KMS-11 (cell line): ENCODE measurements at regions not wholly inside any gene's neighbourhood (a gene's known extent, or its start where the extent isn't known, plus 50 kb on each side); places are given as distances from the start of the nearest gene placed in this dataset.

Experiments used
- H2AFZ ChIP-seq: fragments of 200-600 bp; sonication (generic); 2 replicates; pipeline ENCODE4 v1.6.1; 2016; ENCODE audit warnings: antibody characterized with exemption, mixed run types, low read depth
- H3K27ac ChIP-seq: fragments of 200-600 bp; sonication (generic); 2 replicates; pipeline ENCODE4 v1.6.1; 2016; ENCODE audit warnings: mild to moderate bottlenecking, mixed run types
- H3K27me3 ChIP-seq: fragments of 200-600 bp; sonication (generic); 2 replicates; pipeline ENCODE4 v1.6.1; 2017; ENCODE audit warnings: mild to moderate bottlenecking, low read depth, mixed run types, moderate library complexity; ENCODE audit not compliant: insufficient read depth
- H3K36me3 ChIP-seq: fragments of 200-600 bp; sonication (generic); 2 replicates; pipeline ENCODE4 v1.6.1; 2017; ENCODE audit warnings: mild to moderate bottlenecking, mixed run types; ENCODE audit not compliant: insufficient read depth
- H3K4me1 ChIP-seq: fragments of 200-600 bp; sonication (generic); 2 replicates; pipeline ENCODE4 v1.6.1; 2016; ENCODE audit warnings: mild to moderate bottlenecking, low read depth, mixed run types; ENCODE audit not compliant: poor library complexity, severe bottlenecking
- H3K4me2 ChIP-seq: fragments of 200-600 bp; sonication (generic); 2 replicates; pipeline ENCODE4 v1.7.0; 2016; ENCODE audit warnings: mild to moderate bottlenecking, mixed run types
- H3K4me3 ChIP-seq: fragments of 200-600 bp; sonication (generic); IDR thresholded peaks from 2 replicates; pipeline ENCODE4 v1.6.1; 2017; ENCODE audit warnings: low read depth, low read length, mixed read lengths; ENCODE audit not compliant: insufficient read depth
- H3K79me2 ChIP-seq: fragments of 200-600 bp; sonication (generic); 2 replicates; pipeline ENCODE4 v1.6.1; 2016; ENCODE audit warnings: low read depth, mixed run types; ENCODE audit not compliant: insufficient read depth
- H3K9ac ChIP-seq: fragments of 200-600 bp; sonication (generic); 2 replicates; pipeline ENCODE4 v1.6.1; 2016; ENCODE audit warnings: mild to moderate bottlenecking, mixed run types
- H4K20me1 ChIP-seq: fragments of 200-600 bp; sonication (generic); 2 replicates; pipeline ENCODE4 v1.6.1; 2016; ENCODE audit warnings: mild to moderate bottlenecking, mixed run types; ENCODE audit not compliant: insufficient read depth
- CTCF ChIP-seq: fragments of 200-600 bp; sonication (generic); conservative IDR thresholded peaks from 2 replicates; pipeline ENCODE4 v1.6.1; 2017; ENCODE audit warnings: low read depth, mild to moderate bottlenecking, antibody characterized with exemption, low read length, moderate library complexity, mixed read lengths

DNA sequence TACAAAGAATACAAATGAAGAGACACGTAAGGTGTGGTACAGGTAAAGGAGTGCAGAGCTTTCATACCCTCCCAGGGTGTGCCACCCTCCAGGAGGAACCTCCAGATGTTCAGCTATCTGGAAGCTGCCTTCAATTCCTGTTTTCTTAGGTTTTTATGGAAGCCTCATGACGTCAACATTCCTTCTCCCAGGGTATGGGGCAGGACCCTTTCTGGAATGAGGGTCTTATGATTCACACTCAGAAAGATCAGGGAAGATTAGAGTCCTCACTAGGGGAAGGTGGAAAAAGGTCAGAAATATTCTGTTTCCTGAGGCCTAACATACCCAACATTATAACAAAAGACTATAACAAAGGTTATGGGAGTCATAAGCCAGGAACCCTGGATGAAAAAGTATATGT lies 99.8 kb upstream of the PLCL2 start:
- H3K9ac ChIP-seq, result no peak overlapping the region
- no peaks in the 10 kb centered on the region for H3K27me3 ChIP-seq
- no peak overlapping the region for H3K27ac ChIP-seq
- H3K4me1 ChIP-seq, result no peaks in the 10 kb centered on the region
- H4K20me1 ChIP-seq, result no peaks in the 10 kb centered on the region
- H3K36me3 ChIP-seq, result no peaks in the 10 kb centered on the region
- TF ChIP-seq CTCF, result no peak
- H2AFZ ChIP-seq, result no peak overlapping the region
- H3K79me2 ChIP-seq, result no peaks in the 10 kb centered on the region
- H3K4me2 ChIP-seq, result no peak overlapping the region
- no peak overlapping the region for H3K4me3 ChIP-seq

GRCh38 chr3:16785465-16785864 lies 99.3 kb upstream of the PLCL2 start:
- no peaks in the 10 kb centered on the region for H4K20me1 ChIP-seq
- TF ChIP-seq CTCF, result no peak

DNA sequence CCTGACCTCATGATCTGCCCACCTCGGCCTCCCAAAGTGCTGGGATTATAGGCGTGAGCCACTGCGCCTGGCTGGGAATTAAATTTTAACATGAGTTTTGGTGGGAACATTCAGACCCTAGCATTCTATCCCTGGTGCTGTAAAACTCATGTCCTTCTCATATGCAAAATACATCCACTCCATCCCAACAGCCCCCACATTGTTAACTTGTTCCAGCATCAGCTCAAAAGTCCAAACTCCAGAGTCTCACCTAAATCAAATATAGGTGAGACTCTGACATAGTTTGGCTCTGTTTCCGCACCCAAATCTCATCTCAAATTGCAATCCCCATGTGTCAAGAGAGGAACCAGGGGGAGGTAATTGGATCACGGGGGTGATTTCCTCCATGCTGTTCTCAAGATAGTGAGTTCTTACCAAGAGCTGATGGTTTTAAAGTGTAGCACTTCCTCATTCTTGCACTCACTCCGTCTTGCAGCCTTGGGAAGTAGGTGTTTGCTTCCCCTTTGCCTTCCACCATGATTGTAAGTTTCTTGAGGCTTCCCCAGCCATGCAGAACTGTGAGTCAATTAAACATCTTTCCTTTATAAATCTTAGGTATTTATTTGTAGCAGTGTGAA lies 96.2 kb upstream of the PLCL2 start:
- H3K79me2 ChIP-seq, result no peaks in the 10 kb centered on the region
- H4K20me1 ChIP-seq, result no peaks in the 10 kb centered on the region
- H3K9ac ChIP-seq, result no peak overlapping the region
- no peaks in the 10 kb centered on the region for H3K27me3 ChIP-seq
- no peaks in the 10 kb centered on the region for H3K4me1 ChIP-seq
- H3K4me3 ChIP-seq, result no peak overlapping the region
- H3K36me3 ChIP-seq, result no peaks in the 10 kb centered on the region
- no peak overlapping the region for H2AFZ ChIP-seq
- H3K27ac ChIP-seq, result no peak overlapping the region
- TF ChIP-seq CTCF, result no peak
- H3K4me2 ChIP-seq, result no peak overlapping the region

More at GRCh38 chr3:16785465-16785864, 99.3 kb upstream of the PLCL2 start:
- Histone ChIP-seq H3K27ac (no peak overlapping the region), H3K36me3 (no peaks in the 10 kb centered on the region), H3K4me1 (no peaks in the 10 kb centered on the region), H3K9ac (no peak overlapping the region), H2AFZ (no peak overlapping the region), H3K4me3 (no peak overlapping the region), H3K4me2 (no peak overlapping the region), H3K79me2 (no peaks in the 10 kb centered on the region), H3K27me3 (no peaks in the 10 kb centered on the region)

- no peak overlapping the region for H3K4me3 ChIP-seq
- no peaks in the 10 kb centered on the region for H4K20me1 ChIP-seq
- H2AFZ ChIP-seq, result no peak overlapping the region
- TF ChIP-seq CTCF, result no peak
- H3K4me1 ChIP-seq, result no peaks in the 10 kb centered on the region
- H3K36me3 ChIP-seq, result no peaks in the 10 kb centered on the region
- no peaks in the 10 kb centered on the region for H3K79me2 ChIP-seq
- no peak overlapping the region for H3K4me2 ChIP-seq
- no peak overlapping the region for H3K27ac ChIP-seq
- H3K27me3 ChIP-seq, result no peaks in the 10 kb centered on the region
- H3K9ac ChIP-seq, result no peak overlapping the region
Measured at GRCh38 chr3:16789344-16790120, 95.2 kb upstream of the PLCL2 start.
